ENCODE measurements at regions not wholly inside any gene's neighbourhood (a gene's known extent, or its start where the extent isn't known, plus 50 kb on each side); places are given as distances from the start of the nearest gene placed in this dataset.

DNA sequence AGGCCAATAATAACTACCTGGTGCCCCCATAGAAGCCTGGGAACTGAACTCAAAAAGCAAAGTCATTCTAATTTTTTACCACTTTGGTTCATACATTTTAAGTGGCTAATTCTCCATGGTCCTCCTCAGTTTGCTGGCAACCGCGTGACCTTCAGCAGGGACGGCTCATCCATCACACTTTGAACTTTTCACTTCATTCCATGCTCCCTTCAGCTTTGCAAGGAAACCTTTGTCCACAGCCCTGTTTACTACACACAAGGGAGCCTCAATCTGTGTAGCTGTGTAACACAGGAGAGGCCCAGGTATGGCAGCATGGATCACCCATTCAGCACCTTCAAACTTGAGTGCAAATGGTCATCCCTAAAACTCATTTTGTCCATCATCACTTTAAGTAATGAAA, 552.4 kb downstream of the IRX1 start:
- TF ChIP-seq ZBTB7A (IDR thresholded peaks at IDR 0.05; ENCODE audit: low read depth) (no peak), CREB1 (IDR thresholded peaks at IDR 0.05; ENCODE audit: low read depth) (no peak), RAD21 (IDR thresholded peaks at IDR 0.05; ENCODE audit: low read depth) (no peak), NFIC (IDR thresholded peaks at IDR 0.05) (no peak), TAF1 (IDR thresholded peaks at IDR 0.05; ENCODE audit: low read depth) (no peak), TEAD4 (IDR thresholded peaks at IDR 0.05) (no peak), EGR1 (IDR thresholded peaks at IDR 0.05) (no peak), CEBPB (IDR thresholded peaks at IDR 0.05) (no peak), FOXM1 (IDR thresholded peaks at IDR 0.05; ENCODE audit: borderline replicate concordance, low read depth) (no peak), TCF12 (IDR thresholded peaks at IDR 0.05; ENCODE audit: low read depth) (no peak)
- TF ChIP-seq, protein P1, sequence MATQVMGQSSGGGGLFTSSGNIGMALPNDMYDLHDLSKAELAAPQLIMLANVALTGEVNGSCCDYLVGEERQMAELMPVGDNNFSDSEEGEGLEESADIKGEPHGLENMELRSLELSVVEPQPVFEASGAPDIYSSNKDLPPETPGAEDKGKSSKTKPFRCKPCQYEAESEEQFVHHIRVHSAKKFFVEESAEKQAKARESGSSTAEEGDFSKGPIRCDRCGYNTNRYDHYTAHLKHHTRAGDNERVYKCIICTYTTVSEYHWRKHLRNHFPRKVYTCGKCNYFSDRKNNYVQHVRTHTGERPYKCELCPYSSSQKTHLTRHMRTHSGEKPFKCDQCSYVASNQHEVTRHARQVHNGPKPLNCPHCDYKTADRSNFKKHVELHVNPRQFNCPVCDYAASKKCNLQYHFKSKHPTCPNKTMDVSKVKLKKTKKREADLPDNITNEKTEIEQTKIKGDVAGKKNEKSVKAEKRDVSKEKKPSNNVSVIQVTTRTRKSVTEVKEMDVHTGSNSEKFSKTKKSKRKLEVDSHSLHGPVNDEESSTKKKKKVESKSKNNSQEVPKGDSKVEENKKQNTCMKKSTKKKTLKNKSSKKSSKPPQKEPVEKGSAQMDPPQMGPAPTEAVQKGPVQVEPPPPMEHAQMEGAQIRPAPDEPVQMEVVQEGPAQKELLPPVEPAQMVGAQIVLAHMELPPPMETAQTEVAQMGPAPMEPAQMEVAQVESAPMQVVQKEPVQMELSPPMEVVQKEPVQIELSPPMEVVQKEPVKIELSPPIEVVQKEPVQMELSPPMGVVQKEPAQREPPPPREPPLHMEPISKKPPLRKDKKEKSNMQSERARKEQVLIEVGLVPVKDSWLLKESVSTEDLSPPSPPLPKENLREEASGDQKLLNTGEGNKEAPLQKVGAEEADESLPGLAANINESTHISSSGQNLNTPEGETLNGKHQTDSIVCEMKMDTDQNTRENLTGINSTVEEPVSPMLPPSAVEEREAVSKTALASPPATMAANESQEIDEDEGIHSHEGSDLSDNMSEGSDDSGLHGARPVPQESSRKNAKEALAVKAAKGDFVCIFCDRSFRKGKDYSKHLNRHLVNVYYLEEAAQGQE (IDR thresholded peaks at IDR 0.05; ENCODE audit: low read depth) = no peak
- TF ChIP-seq, protein P2, sequence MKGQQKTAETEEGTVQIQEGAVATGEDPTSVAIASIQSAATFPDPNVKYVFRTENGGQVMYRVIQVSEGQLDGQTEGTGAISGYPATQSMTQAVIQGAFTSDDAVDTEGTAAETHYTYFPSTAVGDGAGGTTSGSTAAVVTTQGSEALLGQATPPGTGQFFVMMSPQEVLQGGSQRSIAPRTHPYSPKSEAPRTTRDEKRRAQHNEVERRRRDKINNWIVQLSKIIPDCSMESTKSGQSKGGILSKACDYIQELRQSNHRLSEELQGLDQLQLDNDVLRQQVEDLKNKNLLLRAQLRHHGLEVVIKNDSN (IDR thresholded peaks at IDR 0.05) = no peak

DNA sequence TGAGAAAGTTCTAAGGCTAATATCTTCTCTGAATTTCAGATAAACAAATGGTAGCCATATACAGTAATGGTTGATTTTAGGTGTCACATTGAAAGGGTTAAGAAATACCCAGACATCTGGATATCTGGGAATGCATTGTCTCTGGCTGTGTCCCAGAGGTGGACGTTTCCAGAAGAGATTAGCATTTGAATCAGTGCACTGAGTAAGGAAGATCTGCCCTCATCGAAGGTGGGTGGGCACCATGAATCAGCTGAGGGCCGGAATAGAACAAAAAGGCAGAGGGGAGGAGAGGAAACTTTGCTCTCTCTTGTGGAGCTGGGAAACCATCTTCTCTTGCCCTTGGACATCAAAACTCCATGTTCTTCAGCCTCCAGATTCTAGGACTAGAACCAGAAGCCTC, 554.4 kb downstream of the IRX1 start:
- TF ChIP-seq ZBTB7A (IDR thresholded peaks at IDR 0.05; ENCODE audit: low read depth) = no peak
- TF ChIP-seq YY1 (IDR thresholded peaks at IDR 0.05; ENCODE audit: low read depth) = no peak
- TF ChIP-seq NFIC (IDR thresholded peaks at IDR 0.05) = no peak
- TF ChIP-seq CREB1 (IDR thresholded peaks at IDR 0.05; ENCODE audit: low read depth) = no peak
- TF ChIP-seq CEBPB (IDR thresholded peaks at IDR 0.05) = no peak

DNA sequence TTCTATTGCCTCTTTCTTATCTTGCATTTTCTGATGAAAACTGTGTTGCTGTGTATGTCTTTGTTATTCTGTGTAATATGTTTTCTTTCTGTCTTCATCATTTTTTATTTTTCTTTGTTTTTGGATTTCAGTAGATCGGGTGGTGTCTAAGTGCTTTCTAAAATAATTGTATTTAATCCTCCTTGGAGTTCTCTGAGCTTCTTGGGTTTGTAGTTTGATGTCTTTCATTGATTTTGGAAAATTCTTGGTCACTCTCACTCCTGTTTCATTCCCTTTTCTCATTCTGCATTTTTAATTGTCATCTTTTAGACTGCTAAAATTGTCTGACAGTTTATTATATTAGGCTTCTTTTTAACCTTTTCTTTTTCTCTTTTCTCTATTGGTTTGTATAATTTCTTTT, 560.5 kb downstream of the IRX1 start:
- TF ChIP-seq CREB1 (IDR thresholded peaks at IDR 0.05; ENCODE audit: low read depth) = no peak
- no peak for TF ChIP-seq TEAD4 (IDR thresholded peaks at IDR 0.05)
- TF ChIP-seq ZBTB7A (IDR thresholded peaks at IDR 0.05; ENCODE audit: low read depth) = no peak
- TF ChIP-seq, protein P3, sequence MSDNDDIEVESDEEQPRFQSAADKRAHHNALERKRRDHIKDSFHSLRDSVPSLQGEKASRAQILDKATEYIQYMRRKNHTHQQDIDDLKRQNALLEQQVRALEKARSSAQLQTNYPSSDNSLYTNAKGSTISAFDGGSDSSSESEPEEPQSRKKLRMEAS (IDR thresholded peaks at IDR 0.05) = no peak
- TF ChIP-seq YY1 (IDR thresholded peaks at IDR 0.05; ENCODE audit: low read depth) = no peak
- TF ChIP-seq TAF1 (IDR thresholded peaks at IDR 0.05; ENCODE audit: low read depth) = no peak
- TF ChIP-seq RAD21 (IDR thresholded peaks at IDR 0.05; ENCODE audit: low read depth) = no peak
- TF ChIP-seq, protein P1 (IDR thresholded peaks at IDR 0.05; ENCODE audit: low read depth) = no peak
- no peak for TF ChIP-seq TCF12 (IDR thresholded peaks at IDR 0.05; ENCODE audit: low read depth)
- TF ChIP-seq NFIC (IDR thresholded peaks at IDR 0.05) = no peak
- TF ChIP-seq EP300 (IDR thresholded peaks at IDR 0.05; ENCODE audit: borderline replicate concordance) = no peak
- TF ChIP-seq CEBPB (IDR thresholded peaks at IDR 0.05) = no peak
- TF ChIP-seq, protein P2 (IDR thresholded peaks at IDR 0.05) = no peak
- TF ChIP-seq FOXM1 (IDR thresholded peaks at IDR 0.05; ENCODE audit: borderline replicate concordance, low read depth) = no peak
- TF ChIP-seq EGR1 (IDR thresholded peaks at IDR 0.05) = no peak

DNA sequence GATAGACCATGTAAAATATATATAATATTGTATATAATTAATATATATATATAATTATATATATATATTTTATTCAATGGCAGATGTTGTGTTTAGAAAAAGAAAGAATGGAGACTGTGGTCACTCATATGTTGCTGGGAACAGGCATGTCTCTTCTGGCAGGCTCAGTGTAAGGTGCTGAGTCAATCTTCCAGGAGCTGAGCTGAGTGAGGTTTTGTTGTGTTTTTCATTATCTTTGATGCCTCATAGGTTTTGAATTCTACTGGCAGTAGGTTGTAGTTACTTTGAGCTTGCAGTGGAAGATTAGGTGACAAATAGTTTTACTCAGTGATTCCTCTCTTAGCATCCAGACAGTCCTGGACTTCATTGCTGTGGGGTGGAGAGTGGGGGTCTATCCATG, 561.3 kb downstream of the IRX1 start:
- no peak for TF ChIP-seq TCF12 (IDR thresholded peaks at IDR 0.05; ENCODE audit: low read depth)
- no peak for TF ChIP-seq EP300 (IDR thresholded peaks at IDR 0.05; ENCODE audit: borderline replicate concordance)
- TF ChIP-seq ZBTB7A (IDR thresholded peaks at IDR 0.05; ENCODE audit: low read depth) = no peak
- TF ChIP-seq NFIC (IDR thresholded peaks at IDR 0.05) = no peak

DNA sequence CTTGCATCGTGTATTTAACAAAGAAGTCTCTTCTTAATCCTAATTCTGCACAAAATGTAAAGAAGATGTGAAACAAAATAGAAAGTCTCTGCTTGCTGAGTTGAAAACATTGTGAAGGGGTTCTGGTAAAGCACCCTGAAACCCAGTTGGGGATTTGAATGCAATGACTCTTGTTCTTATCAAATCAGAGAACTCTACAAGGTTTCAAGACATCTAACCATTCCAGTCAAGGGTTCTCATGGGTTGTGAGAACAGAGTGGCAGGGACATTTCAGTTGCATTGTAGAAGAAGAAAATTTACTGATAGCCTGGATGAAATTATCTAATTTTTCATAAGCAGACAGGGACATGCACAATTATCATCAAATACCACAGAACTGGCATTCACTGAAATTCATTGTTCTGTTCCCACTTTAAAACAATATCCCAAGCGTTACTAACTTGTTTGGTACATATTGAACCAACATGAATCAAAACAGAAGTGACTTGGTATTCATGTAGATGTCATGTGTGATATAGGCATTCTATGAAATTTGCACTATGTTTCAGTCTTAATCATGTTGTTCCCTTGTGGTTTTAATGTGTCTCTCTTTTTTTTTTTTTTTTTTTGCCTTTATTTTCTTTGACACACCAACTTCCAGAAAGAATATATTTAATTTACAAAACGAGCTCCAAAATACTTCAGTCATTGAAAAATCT, 563.3 kb downstream of the IRX1 start:
- TF ChIP-seq TEAD4 (IDR thresholded peaks at IDR 0.05) (no peak), ZBTB7A (IDR thresholded peaks at IDR 0.05; ENCODE audit: low read depth) (no peak), TCF12 (IDR thresholded peaks at IDR 0.05; ENCODE audit: low read depth) (no peak), EP300 (IDR thresholded peaks at IDR 0.05; ENCODE audit: borderline replicate concordance) (no peak), CEBPB (IDR thresholded peaks at IDR 0.05) (no peak), YY1 (IDR thresholded peaks at IDR 0.05; ENCODE audit: low read depth) (no peak), CREB1 (IDR thresholded peaks at IDR 0.05; ENCODE audit: low read depth) (no peak), TAF1 (IDR thresholded peaks at IDR 0.05; ENCODE audit: low read depth) (no peak), EGR1 (IDR thresholded peaks at IDR 0.05) (no peak), NFIC (IDR thresholded peaks at IDR 0.05) (no peak), RAD21 (IDR thresholded peaks at IDR 0.05; ENCODE audit: low read depth) (no peak), FOXM1 (IDR thresholded peaks at IDR 0.05; ENCODE audit: borderline replicate concordance, low read depth) (no peak)
- TF ChIP-seq, protein P1 (IDR thresholded peaks at IDR 0.05; ENCODE audit: low read depth) = no peak
- TF ChIP-seq, protein P3 (IDR thresholded peaks at IDR 0.05) = no peak
- TF ChIP-seq, protein P2 (IDR thresholded peaks at IDR 0.05) = no peak

All from Ishikawa (cell line).